IMR-90 (cell line): ENCODE measurements at regions not wholly inside any gene's neighbourhood (a gene's known extent, or its start where the extent isn't known, plus 50 kb on each side); places are given as distances from the start of the nearest gene placed in this dataset.

Source experiments
- ATAC-seq: fragments of 200-7000 bp; cut with Tn5 transposase; 2 replicates; pipeline ENCODE4 v1.9.1; 2020; ENCODE audit warnings: low read depth, mild to moderate bottlenecking, moderate library complexity
- BruUV-seq: library from RNA; stranded (reverse); fragments of 400-500 nt; replicated peaks from 2 replicates; lab custom pipeline; 2021; lab: Mats Ljungman, UMichigan
- CTCF ChIA-PET: fragments of 300-600 bp; formaldehyde crosslinking; extraction: SDS; loops from one replicate; lab custom pipeline; 2021; ENCODE audit warnings: antibody characterized with exemption; lab: Yijun Ruan, JAX
- POLR2A ChIA-PET: fragments of 300-600 bp; sonication (Branson Sonifier 250); formaldehyde crosslinking; loops from one replicate; lab custom pipeline; 2022; ENCODE audit warnings: antibody characterized with exemption; ENCODE audit not compliant: unreplicated experiment; lab: Charles Lee
- DNase-seq: peaks from one replicate; pipeline ENCODE4 v3.0.0; 2013
- H2AFZ ChIP-seq: replicated peaks from 2 replicates; pipeline ENCODE3; 2013; ENCODE audit warnings: low read length, mild to moderate bottlenecking; ENCODE audit not compliant: poor library complexity
- H2AK5ac ChIP-seq: 2 replicates; pipeline ENCODE4 v1.6.1; 2013; ENCODE audit warnings: low read depth, low read length, inconsistent platforms
- H2AK9ac ChIP-seq: replicated peaks from 2 replicates; pipeline ENCODE3; 2013; ENCODE audit warnings: mild to moderate bottlenecking, low read depth, low read length, moderate library complexity; ENCODE audit not compliant: poor library complexity
- H2BK120ac ChIP-seq: 2 replicates; pipeline ENCODE4 v1.6.1; 2013; ENCODE audit warnings: low read depth, low read length, inconsistent platforms
- H2BK15ac ChIP-seq: 3 replicates; pipeline ENCODE4 v1.6.1; 2013; ENCODE audit warnings: low read depth, low read length, inconsistent platforms
- H2BK20ac ChIP-seq: 2 replicates; pipeline ENCODE4 v1.6.1; 2013; ENCODE audit warnings: low read depth, mild to moderate bottlenecking, inconsistent platforms, low read length, moderate library complexity
- H2BK5ac ChIP-seq: 2 replicates; pipeline ENCODE4 v1.6.1; 2013; ENCODE audit warnings: mild to moderate bottlenecking, low read depth, low read length, inconsistent platforms; ENCODE audit not compliant: poor library complexity, severe bottlenecking
- H3K14ac ChIP-seq: replicated peaks from 2 replicates; pipeline ENCODE4 v1.6.1; 2013; ENCODE audit warnings: low read depth, low read length, inconsistent platforms
- H3K18ac ChIP-seq: 2 replicates; pipeline ENCODE4 v1.6.1; 2013; ENCODE audit warnings: low read depth, low read length, control low read depth
- H3K23ac ChIP-seq: 2 replicates; pipeline ENCODE4 v1.6.1; 2013; ENCODE audit warnings: low read depth, low read length, inconsistent platforms
- H3K27ac ChIP-seq: 2 replicates; pipeline ENCODE4 v1.5.1; 2013; ENCODE audit warnings: mild to moderate bottlenecking, control low read depth, low read length; ENCODE audit not compliant: insufficient read depth
- H3K27me3 ChIP-seq: 2 replicates; pipeline ENCODE4 v1.6.1; 2013; ENCODE audit warnings: low read length; ENCODE audit not compliant: control insufficient read depth, insufficient read depth
- H3K36me3 ChIP-seq: 2 replicates; pipeline ENCODE4 v1.6.1; 2013; ENCODE audit warnings: low read length, mixed read lengths; ENCODE audit not compliant: control insufficient read depth, insufficient read depth
- H3K4ac ChIP-seq: 2 replicates; pipeline ENCODE4 v1.6.1; 2013; ENCODE audit warnings: low read depth, low read length, inconsistent platforms
- H3K4me1 ChIP-seq: 2 replicates; pipeline ENCODE4 v1.6.1; 2013; ENCODE audit warnings: low read length, mixed read lengths; ENCODE audit not compliant: control insufficient read depth, insufficient read depth
- H3K4me2 ChIP-seq: 2 replicates; pipeline ENCODE4 v1.6.1; 2013; ENCODE audit warnings: low read depth, mild to moderate bottlenecking, control low read depth, low read length, moderate library complexity
- H3K4me3 ChIP-seq: 2 replicates; pipeline ENCODE4 v1.5.1; 2013; ENCODE audit warnings: low read depth, mild to moderate bottlenecking, control low read depth, low read length, moderate library complexity; ENCODE audit not compliant: insufficient read depth
- H3K56ac ChIP-seq: 2 replicates; pipeline ENCODE4 v1.6.1; 2013; ENCODE audit warnings: low read length, inconsistent platforms; ENCODE audit not compliant: insufficient read depth; ENCODE audit errors: extremely low read depth
- H3K79me1 ChIP-seq, 2 experiments: 2 replicates each; pipeline ENCODE4 v1.6.1; 2013; ENCODE audit warnings: low read length in 2 of 2, inconsistent platforms in 1 of 2, low read depth in 1 of 2
- H3K9ac ChIP-seq: 2 replicates; pipeline ENCODE4 v1.6.1; 2013; ENCODE audit warnings: low read depth, low read length, control low read depth
- H3K9me1 ChIP-seq: 2 replicates; pipeline ENCODE4 v1.6.1; 2013; ENCODE audit warnings: low read length, inconsistent platforms; ENCODE audit not compliant: insufficient read depth
- H3K9me3 ChIP-seq: 2 replicates; pipeline ENCODE4 v1.6.1; 2013; ENCODE audit warnings: low read length; ENCODE audit not compliant: control insufficient read depth, insufficient read depth
- H4K20me1 ChIP-seq: 2 replicates; pipeline ENCODE4 v1.6.1; 2013; ENCODE audit warnings: low read length, inconsistent platforms; ENCODE audit not compliant: insufficient read depth
- H4K5ac ChIP-seq: 2 replicates; pipeline ENCODE4 v1.6.1; 2013; ENCODE audit warnings: mild to moderate bottlenecking, low read depth, low read length, control low read depth
- H4K8ac ChIP-seq, 2 experiments: 2 replicates each; pipeline ENCODE4 v1.6.1; 2013; ENCODE audit warnings: low read depth in 2 of 2, low read length in 2 of 2, control low read depth in 1 of 2, inconsistent platforms in 1 of 2
- H4K91ac ChIP-seq: 2 replicates; pipeline ENCODE4 v1.6.1; 2013; ENCODE audit warnings: low read depth, low read length, inconsistent platforms; ENCODE audit not compliant: insufficient read depth
- BHLHE40 ChIP-seq: fragments of 150-350 bp; IDR thresholded peaks from 2 replicates; pipeline ENCODE4 v1.6.1; 2016; ENCODE audit warnings: mild to moderate bottlenecking, low read depth, low read length
- CEBPB ChIP-seq: IDR thresholded peaks from 2 replicates; pipeline ENCODE4 v1.6.1; 2012; ENCODE audit warnings: low read depth, low read length, improper control_type of control experiment
- CHD1 ChIP-seq: IDR thresholded peaks from 2 replicates; pipeline ENCODE4 v1.6.1; 2012; ENCODE audit warnings: low read depth, low read length, improper control_type of control experiment
- FOS ChIP-seq: fragments of 150-350 bp; IDR thresholded peaks from 2 replicates; pipeline ENCODE4 v1.6.1; 2016; ENCODE audit warnings: low read depth, low read length
- MAFK ChIP-seq: IDR thresholded peaks from 2 replicates; pipeline ENCODE4 v1.6.1; 2012; ENCODE audit warnings: low read depth, low read length, improper control_type of control experiment
- MAZ ChIP-seq: IDR thresholded peaks from 2 replicates; pipeline ENCODE4 v1.6.1; 2012; ENCODE audit warnings: low read depth, mild to moderate bottlenecking, low read length, improper control_type of control experiment, moderate library complexity, borderline replicate concordance
- MXI1 ChIP-seq: IDR thresholded peaks from 2 replicates; pipeline ENCODE4 v1.6.1; 2012; ENCODE audit warnings: low read depth, mild to moderate bottlenecking, low read length, moderate library complexity, borderline replicate concordance
- NFE2L2 ChIP-seq: fragments of 150-350 bp; IDR thresholded peaks from 2 replicates; pipeline ENCODE4 v1.6.1; 2016; ENCODE audit warnings: low read depth, mild to moderate bottlenecking, low read length
- POLR2A ChIP-seq: IDR thresholded peaks from 2 replicates; pipeline ENCODE4 v1.6.1; 2012; ENCODE audit warnings: mild to moderate bottlenecking, low read depth, low read length
- RAD21 ChIP-seq: IDR thresholded peaks from 2 replicates; pipeline ENCODE4 v1.6.1; 2012; ENCODE audit warnings: low read length, improper control_type of control experiment
- RCOR1 ChIP-seq: IDR thresholded peaks from 2 replicates; pipeline ENCODE4 v1.6.1; 2012; ENCODE audit warnings: mild to moderate bottlenecking, low read length, improper control_type of control experiment; ENCODE audit not compliant: insufficient replicate concordance
- RFX5 ChIP-seq: IDR thresholded peaks from 2 replicates; pipeline ENCODE4 v1.8.0; 2012; ENCODE audit warnings: low read depth, mild to moderate bottlenecking, low read length, moderate library complexity
- SMC3 ChIP-seq: fragments of 150-350 bp; IDR thresholded peaks from 2 replicates; pipeline ENCODE4 v1.6.1; 2016; ENCODE audit warnings: low read depth, mild to moderate bottlenecking, antibody characterized with exemption, low read length, moderate library complexity
- WGBS, 2 experiments: methylation state at CpG; one replicate each; pipeline versions ENCODE4 v1.1.5 to v1.1.7; 2013; ENCODE audit warnings: missing lambda C conversion rate in 2 of 2; ENCODE audit not compliant: insufficient read length in 1 of 2; ENCODE audit errors: extremely low coverage in 2 of 2; 5-methylcytosine and 5-hydroxymethylcytosine counted together
- dilution Hi-C: fragments of 300-500 bp; cut with HindIII; formaldehyde crosslinking; loops from one replicate; pipeline ENCODE4 v1.14.3; 2018; ENCODE audit warnings: low sequenced_read_pairs; ENCODE audit not compliant: unreplicated experiment
- in situ Hi-C: fragments of 300-500 bp; cut with MboI; formaldehyde crosslinking; loops from 3 replicates; pipeline ENCODE4 v1.14.3; 2019; ENCODE audit warnings: low sequenced_read_pairs, inconsistent platforms, mixed read lengths
- intact Hi-C: fragments of 100-400 bp; cut with micrococcal nuclease; formaldehyde crosslinking; loops from 2 replicates; pipeline ENCODE4 v1.10.0; 2022
- TF ChIP-seq, protein P1 (sequence below): conservative IDR thresholded peaks from 2 replicates; pipeline ENCODE4 v1.5.1; 2012; ENCODE audit warnings: mild to moderate bottlenecking, low read depth, low read length, improper control_type of control experiment
- TF ChIP-seq, protein P2 (sequence below): fragments of 150-350 bp; IDR thresholded peaks from 2 replicates; pipeline ENCODE4 v1.6.1; 2016; ENCODE audit warnings: low read depth, mild to moderate bottlenecking, low read length, moderate library complexity, borderline replicate concordance
- TF ChIP-seq, protein P3 (sequence below): fragments of 150-350 bp; IDR thresholded peaks from 2 replicates; pipeline ENCODE4 v1.6.1; 2017; ENCODE audit warnings: mild to moderate bottlenecking, antibody characterized with exemption, low read length, low read depth

DNA sequence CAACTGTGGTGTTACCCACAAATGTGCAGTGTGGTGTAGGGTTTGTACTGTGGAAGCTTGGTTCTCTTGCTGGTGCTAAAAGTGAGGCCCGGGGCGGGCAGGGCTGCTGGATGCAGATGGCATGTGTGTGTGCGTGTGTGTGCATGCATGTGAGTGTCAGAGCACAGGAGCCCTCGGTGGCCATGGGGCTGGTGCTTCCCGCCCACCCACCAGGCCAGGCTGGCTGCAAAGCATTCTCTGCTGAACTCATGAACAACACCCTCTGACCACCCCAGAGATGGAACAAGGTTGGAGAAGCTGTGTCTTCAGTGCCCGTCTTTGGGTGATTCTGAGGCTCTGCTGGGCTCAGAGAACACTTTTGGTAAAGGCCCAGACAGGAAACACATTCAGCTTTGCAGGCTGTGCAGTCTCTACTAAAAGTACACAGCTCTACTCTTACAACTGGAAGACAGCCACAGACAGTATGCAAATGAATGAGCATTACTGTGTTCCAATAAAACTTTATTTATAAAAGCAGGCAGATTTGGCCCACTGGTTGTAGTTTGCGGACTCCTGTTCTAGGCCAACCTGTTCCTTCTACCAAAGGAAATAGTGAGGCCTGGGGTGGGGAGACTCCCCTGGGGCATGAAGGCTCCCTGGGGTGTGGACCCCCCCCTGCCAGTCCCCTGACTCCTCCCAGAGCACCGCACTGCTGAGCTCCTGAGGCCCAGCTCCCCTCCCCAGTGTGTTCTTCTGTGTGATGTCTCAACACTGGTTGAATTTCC, 225.3 kb upstream of the HDAC4 start:
- no peak overlapping the region for H2BK15ac ChIP-seq
- H4K8ac ChIP-seq = no peak overlapping the region
- no peaks in the 10 kb centered on the region for H4K20me1 ChIP-seq
- H2AK9ac ChIP-seq = no peak overlapping the region
- in situ Hi-C loops (no loop called here), dilution Hi-C loops (no loop called here), intact Hi-C loops (no loop called here)
- no peak overlapping the region for H2AK5ac ChIP-seq
- no peak overlapping the region for H2BK20ac ChIP-seq
- H4K5ac ChIP-seq = no peak overlapping the region
- H3K4me1 ChIP-seq = no peaks in the 10 kb centered on the region
- no peak overlapping the region for H3K27ac ChIP-seq
- no peak overlapping the region for H2BK120ac ChIP-seq
- no TSS peak for BruUV-seq
- ChIA-PET POLR2A (no interaction called here), CTCF (no interaction called here)
- no peak overlapping the region for H3K9ac ChIP-seq
- H2BK5ac ChIP-seq = no peak overlapping the region
- no peaks in the 10 kb centered on the region for H3K27me3 ChIP-seq
- no peak overlapping the region for H3K23ac ChIP-seq
- no CpG with 5 or more reads among the region's 8 CpGs for WGBS, 2 experiments
- H3K56ac ChIP-seq = no peak overlapping the region
- H3K18ac ChIP-seq = no peak overlapping the region
- no peak overlapping the region for H3K4me2 ChIP-seq
- H3K79me1 ChIP-seq = no peaks in the 10 kb centered on the region
- no peaks in the 10 kb centered on the region for H3K36me3 ChIP-seq
- peaks cover 10% of the 10 kb centered on the region for H3K9me3 ChIP-seq
- no peak for ATAC-seq
- no peak overlapping the region for H4K91ac ChIP-seq
- no peak for TF ChIP-seq SMC3
- TF ChIP-seq RAD21 = no peak
- no peak for TF ChIP-seq MAZ
- TF ChIP-seq POLR2A = no peak
- TF ChIP-seq CHD1 = no peak
- TF ChIP-seq FOS = no peak
- TF ChIP-seq NFE2L2 = no peak
- no peak for TF ChIP-seq CEBPB
- TF ChIP-seq, protein P1, sequence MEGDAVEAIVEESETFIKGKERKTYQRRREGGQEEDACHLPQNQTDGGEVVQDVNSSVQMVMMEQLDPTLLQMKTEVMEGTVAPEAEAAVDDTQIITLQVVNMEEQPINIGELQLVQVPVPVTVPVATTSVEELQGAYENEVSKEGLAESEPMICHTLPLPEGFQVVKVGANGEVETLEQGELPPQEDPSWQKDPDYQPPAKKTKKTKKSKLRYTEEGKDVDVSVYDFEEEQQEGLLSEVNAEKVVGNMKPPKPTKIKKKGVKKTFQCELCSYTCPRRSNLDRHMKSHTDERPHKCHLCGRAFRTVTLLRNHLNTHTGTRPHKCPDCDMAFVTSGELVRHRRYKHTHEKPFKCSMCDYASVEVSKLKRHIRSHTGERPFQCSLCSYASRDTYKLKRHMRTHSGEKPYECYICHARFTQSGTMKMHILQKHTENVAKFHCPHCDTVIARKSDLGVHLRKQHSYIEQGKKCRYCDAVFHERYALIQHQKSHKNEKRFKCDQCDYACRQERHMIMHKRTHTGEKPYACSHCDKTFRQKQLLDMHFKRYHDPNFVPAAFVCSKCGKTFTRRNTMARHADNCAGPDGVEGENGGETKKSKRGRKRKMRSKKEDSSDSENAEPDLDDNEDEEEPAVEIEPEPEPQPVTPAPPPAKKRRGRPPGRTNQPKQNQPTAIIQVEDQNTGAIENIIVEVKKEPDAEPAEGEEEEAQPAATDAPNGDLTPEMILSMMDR = no peak
- no peak for TF ChIP-seq MAFK
- no peak for TF ChIP-seq MXI1
- TF ChIP-seq, protein P2, sequence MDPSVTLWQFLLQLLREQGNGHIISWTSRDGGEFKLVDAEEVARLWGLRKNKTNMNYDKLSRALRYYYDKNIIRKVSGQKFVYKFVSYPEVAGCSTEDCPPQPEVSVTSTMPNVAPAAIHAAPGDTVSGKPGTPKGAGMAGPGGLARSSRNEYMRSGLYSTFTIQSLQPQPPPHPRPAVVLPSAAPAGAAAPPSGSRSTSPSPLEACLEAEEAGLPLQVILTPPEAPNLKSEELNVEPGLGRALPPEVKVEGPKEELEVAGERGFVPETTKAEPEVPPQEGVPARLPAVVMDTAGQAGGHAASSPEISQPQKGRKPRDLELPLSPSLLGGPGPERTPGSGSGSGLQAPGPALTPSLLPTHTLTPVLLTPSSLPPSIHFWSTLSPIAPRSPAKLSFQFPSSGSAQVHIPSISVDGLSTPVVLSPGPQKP = no peak
- TF ChIP-seq, protein P3, sequence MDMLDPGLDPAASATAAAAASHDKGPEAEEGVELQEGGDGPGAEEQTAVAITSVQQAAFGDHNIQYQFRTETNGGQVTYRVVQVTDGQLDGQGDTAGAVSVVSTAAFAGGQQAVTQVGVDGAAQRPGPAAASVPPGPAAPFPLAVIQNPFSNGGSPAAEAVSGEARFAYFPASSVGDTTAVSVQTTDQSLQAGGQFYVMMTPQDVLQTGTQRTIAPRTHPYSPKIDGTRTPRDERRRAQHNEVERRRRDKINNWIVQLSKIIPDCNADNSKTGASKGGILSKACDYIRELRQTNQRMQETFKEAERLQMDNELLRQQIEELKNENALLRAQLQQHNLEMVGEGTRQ = no peak
- no peak for TF ChIP-seq BHLHE40
- TF ChIP-seq RCOR1 = no peak
- no peak for TF ChIP-seq RFX5
- H3K9me1 ChIP-seq = no peaks in the 10 kb centered on the region
- H3K4ac ChIP-seq = no peak overlapping the region
- no peak overlapping the region for H2AFZ ChIP-seq
- no peak overlapping the region for H3K4me3 ChIP-seq
- no peak overlapping the region for H3K14ac ChIP-seq
- DNase-seq = no peak
